OCI-LY3 (cell line): ENCODE measurements at regions not wholly inside any gene's neighbourhood (a gene's known extent, or its start where the extent isn't known, plus 50 kb on each side); places are given as distances from the start of the nearest gene placed in this dataset.

ENCODE experiments used
- H2AFZ ChIP-seq: fragments of 200-600, 300-600 bp; shearing (Covaris generic); 2 replicates; pipeline ENCODE4 v1.6.0; 2014; ENCODE audit warnings: antibody characterized with exemption, low read depth, low read length
- H3K27ac ChIP-seq: fragments of 200-600, 300-600 bp; sonication (generic); 2 replicates; pipeline ENCODE4 v1.5.1; 2014; ENCODE audit warnings: mild to moderate bottlenecking, low read length, moderate library complexity, mixed read lengths
- H3K27me3 ChIP-seq: fragments of 200-600, 300-600 bp; sonication (generic); 2 replicates; pipeline ENCODE4 v1.6.1; 2014; ENCODE audit warnings: low read depth, low read length, mixed read lengths
- H3K36me3 ChIP-seq: fragments of 200-600, 300-600 bp; sonication (generic); replicated peaks from 2 replicates; pipeline ENCODE3; 2014; ENCODE audit warnings: low read depth, low read length, mixed read lengths
- H3K4me1 ChIP-seq: fragments of 300-600, 200-600 bp; sonication (generic); 2 replicates; pipeline ENCODE4 v1.6.1; 2014; ENCODE audit warnings: low read length, mixed read lengths
- H3K4me2 ChIP-seq: fragments of 200-600, 300-600 bp; sonication (generic); 2 replicates; pipeline ENCODE4 v1.6.1; 2014; ENCODE audit warnings: low read length, mixed read lengths
- H3K4me3 ChIP-seq: fragments of 300-600, 200-600 bp; sonication (generic); 2 replicates; pipeline ENCODE4 v1.5.1; 2014; ENCODE audit warnings: antibody characterized with exemption, mild to moderate bottlenecking, low read length, moderate library complexity
- H3K79me2 ChIP-seq: fragments of 300-600, 200-600 bp; shearing (Covaris generic); 2 replicates; pipeline ENCODE4 v1.6.1; 2014; ENCODE audit warnings: mild to moderate bottlenecking, low read length, mixed read lengths
- H3K9ac ChIP-seq: fragments of 300-600, 200-600 bp; shearing (Covaris generic); 2 replicates; pipeline ENCODE4 v1.6.0; 2014; ENCODE audit warnings: mild to moderate bottlenecking, low read length, moderate library complexity
- H3K9me3 ChIP-seq: fragments of 200-600, 300-600 bp; shearing (Covaris generic); 2 replicates; pipeline ENCODE4 v1.6.1; 2014; ENCODE audit warnings: low read length, mixed read lengths; ENCODE audit not compliant: insufficient read depth
- H4K20me1 ChIP-seq: fragments of 200-600, 300-600 bp; sonication (generic); 2 replicates; pipeline ENCODE4 v1.6.1; 2016; ENCODE audit warnings: low read length, mixed read lengths; ENCODE audit not compliant: insufficient read depth
- CTCF ChIP-seq: fragments of 200-600, 300-600 bp; sonication (generic); IDR thresholded peaks from 2 replicates; pipeline ENCODE4 v1.5.1; 2014; ENCODE audit warnings: antibody characterized with exemption, low read length, low read depth
- EZH2phosphoT487 ChIP-seq: fragments of 200-600 bp; shearing (Covaris generic); IDR thresholded peaks from 2 replicates; pipeline ENCODE4 v1.6.1; 2018; ENCODE audit warnings: antibody characterized with exemption, mixed run types, low read depth

- H3K4me1 ChIP-seq: peaks cover 4% of the 10 kb centered on the region; the same call in 1 of the 2 replicates
- H3K27ac ChIP-seq: no peak overlapping the region
- TF ChIP-seq CTCF (no peak), EZH2phosphoT487 (no peak)
- H3K79me2 ChIP-seq: no peaks in the 10 kb centered on the region
- no peak overlapping the region for H3K9ac ChIP-seq
- H3K36me3 ChIP-seq: no peaks in the 10 kb centered on the region
- H4K20me1 ChIP-seq: no peaks in the 10 kb centered on the region
- no peaks in the 10 kb centered on the region for H3K27me3 ChIP-seq
- no peak overlapping the region for H2AFZ ChIP-seq
- no peak overlapping the region for H3K4me2 ChIP-seq
- H3K9me3 ChIP-seq: no peaks in the 10 kb centered on the region
- H3K4me3 ChIP-seq: no peak overlapping the region
Observed at GRCh38 chr5:124110942-124111341, 599.0 kb downstream of the CSNK1G3 start.

GRCh38 chr5:124105326-124105725 lies 593.3 kb downstream of the CSNK1G3 start:
- Histone ChIP-seq H3K27me3 (no peaks in the 10 kb centered on the region), H3K9ac (no peak overlapping the region), H4K20me1 (no peaks in the 10 kb centered on the region), H3K79me2 (no peaks in the 10 kb centered on the region), H3K9me3 (no peaks in the 10 kb centered on the region), H3K36me3 (no peaks in the 10 kb centered on the region), H3K27ac (no peak overlapping the region), H3K4me3 (no peak overlapping the region), H3K4me1 (no peaks in the 10 kb centered on the region), H3K4me2 (no peak overlapping the region), H2AFZ (no peak overlapping the region)
- no peak for TF ChIP-seq EZH2phosphoT487
- TF ChIP-seq CTCF: no peak

- no peak for TF ChIP-seq CTCF
- no peak for TF ChIP-seq EZH2phosphoT487
Observed at GRCh38 chr5:124104821-124105220, 592.8 kb downstream of the CSNK1G3 start.

GRCh38 chr5:124104344-124104743 lies 592.4 kb downstream of the CSNK1G3 start:
- H3K9me3 ChIP-seq: no peaks in the 10 kb centered on the region
- H3K79me2 ChIP-seq: no peaks in the 10 kb centered on the region
- H4K20me1 ChIP-seq: no peaks in the 10 kb centered on the region
- H3K36me3 ChIP-seq: no peaks in the 10 kb centered on the region
- H3K4me1 ChIP-seq: no peaks in the 10 kb centered on the region
- no peak overlapping the region for H3K4me3 ChIP-seq
- H3K27me3 ChIP-seq: no peaks in the 10 kb centered on the region
- no peak overlapping the region for H2AFZ ChIP-seq
- H3K27ac ChIP-seq: no peak overlapping the region
- TF ChIP-seq EZH2phosphoT487 (no peak), CTCF (no peak)
- H3K4me2 ChIP-seq: no peak overlapping the region
- no peak overlapping the region for H3K9ac ChIP-seq

More at GRCh38 chr5:124104821-124105220, 592.8 kb downstream of the CSNK1G3 start:
- Histone ChIP-seq H3K4me3 (no peak overlapping the region), H3K27me3 (no peaks in the 10 kb centered on the region), H3K9ac (no peak overlapping the region), H3K79me2 (no peaks in the 10 kb centered on the region), H3K9me3 (no peaks in the 10 kb centered on the region), H3K36me3 (no peaks in the 10 kb centered on the region), H2AFZ (no peak overlapping the region), H3K27ac (no peak overlapping the region), H3K4me2 (no peak overlapping the region), H4K20me1 (no peaks in the 10 kb centered on the region), H3K4me1 (no peaks in the 10 kb centered on the region)
